ENCODE measurements at regions not wholly inside any gene's neighbourhood (a gene's known extent, or its start where the extent isn't known, plus 50 kb on each side); places are given as distances from the start of the nearest gene placed in this dataset.
A peak's percentile ranks its signal among the peaks of the same experiment; 100 is the strongest.

GRCh38 chr10:83037653-83038052 is 1101.7 kb upstream of the GHITM start:
- DNase-seq (ENCODE audit: low read depth): no peak
- TF ChIP-seq CTCF (IDR thresholded peaks at IDR 0.05; ENCODE audit: control insufficient read depth, extremely low read depth, insufficient read depth): no peak

GRCh38 chr10:83038631-83039030 is 1100.7 kb upstream of the GHITM start:
- DNase-seq (ENCODE audit: low read depth): no peak
- no peak for TF ChIP-seq CTCF (IDR thresholded peaks at IDR 0.05; ENCODE audit: control insufficient read depth, extremely low read depth, insufficient read depth)
- no peak overlapping the region for H3K4me3 ChIP-seq (ENCODE audit: low read depth, low read length)

More at GRCh38 chr10:83037653-83038052, 1101.7 kb upstream of the GHITM start:
- H3K4me3 ChIP-seq (ENCODE audit: low read depth, low read length): no peak overlapping the region

GRCh38 chr10:83045731-83046130 is 1093.6 kb upstream of the GHITM start:
- H3K4me3 ChIP-seq (ENCODE audit: low read depth, low read length): no peak overlapping the region
- no peak for TF ChIP-seq CTCF (IDR thresholded peaks at IDR 0.05; ENCODE audit: control insufficient read depth, extremely low read depth, insufficient read depth)
- no peak for DNase-seq (ENCODE audit: low read depth)

DNA sequence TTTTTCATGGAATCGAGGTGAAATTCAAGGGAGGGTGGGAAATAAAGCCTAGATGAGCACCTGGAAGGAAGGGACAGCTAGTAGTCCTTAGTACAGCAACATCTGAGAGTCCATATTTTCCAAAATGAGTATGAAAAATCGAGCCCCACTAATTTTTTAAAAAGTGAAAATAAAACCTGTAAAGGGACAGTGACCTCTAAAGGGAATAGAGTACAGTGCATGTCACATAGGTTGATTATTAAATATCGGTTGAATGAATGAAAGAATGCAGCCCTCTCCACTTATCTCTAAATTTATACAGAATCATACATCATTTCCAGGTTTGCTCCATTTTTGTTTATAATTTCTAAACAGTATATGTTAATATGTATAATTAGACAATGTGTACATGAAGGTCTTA is 1088.5 kb upstream of the GHITM start:
- no peak overlapping the region for H3K4me3 ChIP-seq (ENCODE audit: low read depth, low read length)
- peak; percentile 37; the same call in 1 of the 2 replicates for TF ChIP-seq CTCF (IDR thresholded peaks at IDR 0.05; ENCODE audit: control insufficient read depth, extremely low read depth, insufficient read depth)
- no peak for DNase-seq (ENCODE audit: low read depth)

- no peak overlapping the region for H3K4me3 ChIP-seq (ENCODE audit: low read depth, low read length)
- DNase-seq (ENCODE audit: low read depth): no peak
- TF ChIP-seq CTCF (IDR thresholded peaks at IDR 0.05; ENCODE audit: control insufficient read depth, extremely low read depth, insufficient read depth): no peak
Measured at GRCh38 chr10:83062871-83063270, 1076.4 kb upstream of the GHITM start.

- no peak for TF ChIP-seq CTCF (IDR thresholded peaks at IDR 0.05; ENCODE audit: control insufficient read depth, extremely low read depth, insufficient read depth)
- no peak for DNase-seq (ENCODE audit: low read depth)
- no peak overlapping the region for H3K4me3 ChIP-seq (ENCODE audit: low read depth, low read length)
Measured at GRCh38 chr10:83073472-83073871, 1065.8 kb upstream of the GHITM start.

GRCh38 chr10:83075016-83075814 is 1064.1 kb upstream of the GHITM start:
- no peak for TF ChIP-seq CTCF (IDR thresholded peaks at IDR 0.05; ENCODE audit: control insufficient read depth, extremely low read depth, insufficient read depth)
- DNase-seq (ENCODE audit: low read depth): no peak
- H3K4me3 ChIP-seq (ENCODE audit: low read depth, low read length): no peak overlapping the region
